HG02852 (cell line): ENCODE measurements at regions not wholly inside any gene's neighbourhood (a gene's known extent, or its start where the extent isn't known, plus 50 kb on each side); places are given as distances from the start of the nearest gene placed in this dataset.
"Not testable (repeated sequence)": the region's sequence is repeated elsewhere in the genome, so short reads cannot be mapped to it uniquely, and the experiment has no call there.

ENCODE experiments used
- ATAC-seq: cut with Tn5 transposase; IDR thresholded peaks from one replicate; pipeline ENCODE4 v1.9.1; 2021; ENCODE audit warnings: mild to moderate bottlenecking, moderate library complexity; ENCODE audit not compliant: unreplicated experiment

- no peak for ATAC-seq
These were observed 130.4 kb downstream of the MTERF1 start for GRCh38 chr7:91750091-91750490.

DNA sequence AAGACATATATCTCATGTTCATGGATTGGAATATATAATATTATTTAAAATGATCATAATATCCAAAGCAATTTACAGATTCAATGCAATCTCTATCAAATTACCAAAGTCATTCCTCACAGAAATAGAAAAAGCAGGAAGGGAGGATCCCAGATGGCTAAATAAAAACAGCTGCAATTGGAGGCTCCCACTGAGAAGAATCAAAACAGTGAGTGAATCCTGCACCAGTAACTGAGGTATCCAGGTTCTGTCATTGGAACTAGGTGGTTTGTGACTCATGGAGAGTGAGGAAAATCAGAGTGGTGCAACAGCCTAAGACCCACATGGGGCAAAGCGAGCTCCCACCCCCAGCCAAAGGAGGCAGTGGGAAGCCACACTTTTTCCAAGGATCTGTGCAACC is 128.4 kb downstream of the MTERF1 start:
- no peak for ATAC-seq

DNA sequence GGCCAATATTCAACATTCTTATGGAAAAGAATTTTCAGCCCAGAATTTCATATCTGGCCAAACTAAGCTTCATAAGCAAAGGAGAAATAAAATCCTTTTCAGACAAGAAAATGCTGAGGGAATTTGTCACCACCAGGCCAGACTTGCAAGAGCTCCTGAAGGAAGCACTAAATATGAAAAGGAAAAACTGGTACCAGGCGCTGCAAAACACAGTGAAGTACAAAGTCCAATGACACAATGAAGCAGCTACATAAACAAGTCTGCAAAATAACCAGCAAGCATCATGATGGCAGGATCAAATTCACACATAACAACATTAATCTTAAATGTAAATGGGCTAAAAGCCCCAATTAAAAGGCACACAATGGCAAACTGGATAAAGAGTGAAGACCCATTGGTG is 126.2 kb downstream of the MTERF1 start:
- ATAC-seq, result not testable (repeated sequence)

DNA sequence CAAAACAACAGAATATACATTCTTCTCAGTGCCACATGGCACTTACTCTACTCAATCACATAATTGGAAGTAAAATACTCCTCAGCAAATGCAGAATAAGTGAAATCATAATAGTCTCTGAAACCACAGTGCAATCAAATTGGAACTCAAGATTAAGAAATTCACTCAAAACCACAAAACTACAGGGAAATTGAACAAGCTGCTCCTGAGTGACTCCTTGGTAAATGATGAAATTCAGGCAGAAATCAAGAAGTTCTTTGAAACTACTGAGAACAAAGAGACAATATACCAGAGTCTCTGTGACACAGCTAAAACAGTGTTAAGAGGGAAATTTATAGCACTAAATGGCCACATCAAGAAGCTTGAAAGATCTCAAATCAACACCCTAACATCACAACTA is 125.4 kb downstream of the MTERF1 start:
- ATAC-seq, result not testable (repeated sequence)

- ATAC-seq, result no peak
These were observed 121.2 kb downstream of the MTERF1 start for GRCh38 chr7:91759205-91759863.

DNA sequence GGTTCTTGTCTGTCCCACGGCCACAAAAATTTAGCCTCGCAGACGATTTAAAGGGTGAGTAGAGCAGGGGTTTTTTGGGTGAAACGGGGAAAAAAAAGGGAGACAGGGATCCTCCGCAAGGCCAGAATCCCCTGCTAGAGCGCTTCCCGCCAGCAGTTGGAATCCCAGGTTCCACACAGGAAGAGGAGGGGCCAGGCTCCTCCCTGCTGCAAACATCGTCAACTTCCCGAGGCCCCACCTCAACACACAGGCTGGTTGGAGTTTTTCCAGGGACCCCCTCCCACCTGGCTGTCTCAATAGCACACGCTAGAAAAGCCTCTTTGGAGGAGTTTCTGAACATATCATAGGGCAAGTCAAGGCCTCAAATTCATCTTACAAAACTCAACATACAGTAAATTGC is 112.7 kb downstream of the MTERF1 start:
- ATAC-seq, result no peak

GRCh38 chr7:91771394-91771793 is 109.1 kb downstream of the MTERF1 start:
- no peak for ATAC-seq

- ATAC-seq, result no peak
These were observed 108.3 kb downstream of the MTERF1 start for GRCh38 chr7:91771921-91772815.

- no peak for ATAC-seq
These were observed 104.3 kb downstream of the MTERF1 start for GRCh38 chr7:91776171-91776570.

DNA sequence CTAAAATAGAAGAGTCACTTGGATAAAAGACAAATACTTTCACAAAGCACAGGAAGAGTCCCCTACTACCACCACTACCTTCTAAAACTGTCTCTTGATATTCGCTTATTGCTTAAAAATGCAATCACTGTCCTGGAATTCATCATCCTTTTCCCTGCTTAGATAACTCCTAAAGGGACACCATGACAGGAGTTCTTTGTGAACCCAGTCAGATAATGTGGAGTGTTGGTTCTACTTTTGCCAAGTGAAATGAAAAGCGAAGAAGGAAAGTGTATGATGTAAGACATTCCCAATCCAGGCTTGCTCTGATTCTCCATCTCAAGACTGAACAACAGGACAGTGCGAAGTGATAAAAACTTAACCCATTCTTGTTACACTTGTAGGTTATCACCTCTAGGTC is 103.0 kb downstream of the MTERF1 start:
- no peak for ATAC-seq

- ATAC-seq, result no peak
These were observed 102.1 kb downstream of the MTERF1 start for GRCh38 chr7:91778416-91778815.

GRCh38 chr7:91780521-91780920 is 100.0 kb downstream of the MTERF1 start:
- no peak for ATAC-seq

DNA sequence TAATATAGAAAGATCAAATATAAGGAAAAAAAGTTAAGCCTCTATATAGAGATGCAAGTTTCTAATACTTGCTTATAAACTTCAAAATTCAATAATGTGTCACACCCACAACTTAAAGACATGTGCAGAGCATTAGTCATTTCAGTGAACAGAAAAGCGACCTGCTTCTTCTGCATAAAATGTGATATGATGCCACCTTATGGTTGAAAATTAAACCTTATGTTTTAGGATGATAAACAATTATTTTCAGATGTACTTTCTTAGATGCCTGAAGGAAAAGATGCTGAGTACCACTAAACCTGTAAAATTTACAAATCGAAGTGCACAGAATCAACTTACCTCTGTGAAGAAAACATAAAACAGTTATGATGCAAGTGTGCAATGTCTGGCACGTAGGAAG is 96.0 kb downstream of the MTERF1 start:
- ATAC-seq, result no peak

DNA sequence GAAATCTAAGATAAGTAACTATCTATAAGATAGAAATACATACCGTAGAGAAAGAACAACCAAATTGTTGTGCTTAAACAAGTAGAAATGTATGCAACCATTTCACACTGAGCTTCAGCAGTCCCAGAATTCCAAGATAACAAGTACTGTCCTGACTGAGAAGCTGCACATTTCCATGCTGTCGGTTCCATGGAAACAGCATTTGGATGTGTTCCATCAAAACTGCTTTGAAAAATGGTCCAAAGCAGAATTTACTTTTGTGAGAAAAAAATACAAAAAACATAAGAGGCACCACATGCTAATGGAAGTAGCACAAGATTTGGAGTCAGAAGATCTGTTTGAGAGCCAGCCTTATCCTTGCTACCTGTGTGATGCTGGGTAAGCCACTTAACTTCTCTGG is 92.6 kb downstream of the MTERF1 start:
- no peak for ATAC-seq

DNA sequence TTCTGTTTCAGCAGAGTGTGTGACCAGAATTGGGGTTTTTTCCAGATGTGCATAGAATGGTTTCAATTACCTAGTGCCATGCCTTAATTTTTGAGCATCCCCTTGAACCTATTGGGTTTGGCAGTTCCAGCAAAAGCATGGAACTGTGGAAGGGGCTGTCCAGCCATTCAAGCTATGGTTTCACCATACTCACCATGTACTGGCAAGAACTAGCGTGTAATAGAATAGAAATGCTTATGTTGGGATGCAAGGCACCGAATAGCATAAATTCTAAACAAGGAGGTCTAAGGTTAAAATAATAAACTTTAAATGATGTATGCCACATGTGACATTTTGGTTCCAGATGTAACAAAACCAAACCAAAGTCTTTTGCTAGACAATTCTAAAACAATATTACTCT is 91.4 kb downstream of the MTERF1 start:
- ATAC-seq, result no peak

- no peak for ATAC-seq
These were observed 90.9 kb downstream of the MTERF1 start for GRCh38 chr7:91789558-91789957.

DNA sequence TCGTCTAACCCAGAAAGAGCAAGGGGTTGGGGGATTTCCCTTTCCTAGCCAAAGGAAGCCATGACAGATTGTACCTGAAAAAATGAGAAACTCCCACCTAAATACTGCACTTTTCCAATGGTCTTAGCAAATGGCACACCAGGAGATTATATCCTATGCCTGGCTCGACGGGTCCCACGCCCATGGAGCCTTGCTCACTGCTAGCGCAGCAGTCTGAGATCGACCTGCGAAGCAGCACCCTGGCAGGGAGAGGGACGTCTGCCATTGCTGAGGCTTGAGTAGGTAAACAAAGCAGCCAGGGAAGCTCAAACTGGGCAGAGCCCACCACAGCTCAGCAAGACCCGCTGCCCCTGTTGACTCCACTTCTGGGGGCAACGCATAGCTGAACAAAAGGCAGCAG is 89.9 kb downstream of the MTERF1 start:
- ATAC-seq, result not testable (repeated sequence)

GRCh38 chr7:91796122-91796521 is 84.4 kb downstream of the MTERF1 start:
- ATAC-seq, result no peak

DNA sequence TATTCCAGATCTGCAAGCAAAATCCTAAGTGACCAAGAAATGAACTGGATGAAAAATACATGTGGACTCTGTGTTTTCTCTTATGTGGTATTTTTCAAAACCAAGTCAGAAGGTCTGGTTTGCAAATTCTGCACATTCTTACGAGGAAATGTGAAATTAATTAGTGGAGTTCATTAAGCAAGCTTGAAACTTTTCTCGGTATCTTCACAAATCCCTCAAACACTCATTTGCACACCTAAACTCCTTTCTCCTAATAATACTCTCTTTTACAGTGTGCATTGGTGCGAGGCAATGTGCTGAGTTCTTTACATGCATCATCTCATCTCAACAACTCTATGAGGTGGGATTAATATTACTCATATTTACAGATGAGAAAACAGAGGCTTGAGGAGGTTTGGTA is 82.1 kb downstream of the MTERF1 start:
- ATAC-seq, result no peak

GRCh38 chr7:91800389-91800788 is 80.1 kb downstream of the MTERF1 start:
- no peak for ATAC-seq

DNA sequence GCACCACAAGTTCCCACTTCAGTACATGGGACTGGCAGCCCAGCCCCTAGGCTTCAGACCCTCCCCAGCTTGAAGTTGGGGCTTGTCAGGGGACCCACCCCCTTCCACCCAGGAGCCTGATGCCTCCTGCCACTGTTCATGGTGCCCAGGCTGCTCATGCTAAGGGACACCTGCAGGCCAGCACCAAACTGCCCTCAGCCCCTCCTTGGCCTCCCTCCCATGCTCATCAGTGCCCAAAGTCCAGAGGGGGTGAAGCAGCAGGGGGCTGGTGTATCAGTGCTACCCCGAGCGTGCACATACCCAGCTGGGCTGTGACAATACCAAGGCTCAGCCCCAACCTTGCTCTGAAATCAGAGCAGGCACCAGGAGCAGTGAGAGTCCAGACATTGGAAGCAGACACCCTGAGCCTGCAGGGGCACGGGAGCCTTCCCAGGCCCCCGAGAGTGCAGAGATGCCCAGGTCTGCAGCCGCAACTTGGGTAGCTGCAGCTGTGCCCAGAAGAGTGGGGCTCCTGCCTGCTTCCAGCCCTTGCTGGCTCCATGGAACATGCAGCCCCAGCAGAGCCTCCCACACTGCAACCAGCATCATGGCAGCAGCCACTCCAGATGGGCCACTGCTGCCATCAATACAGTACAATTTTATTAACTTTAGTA is 79.0 kb downstream of the MTERF1 start:
- ATAC-seq, result no peak

GRCh38 chr7:91811236-91811635 is 69.3 kb downstream of the MTERF1 start:
- ATAC-seq, result no peak
